Esophagus squamous epithelium (tissue), 5 donors: ENCODE measurements at regions not wholly inside any gene's neighbourhood (a gene's known extent, or its start where the extent isn't known, plus 50 kb on each side); places are given as distances from the start of the nearest gene placed in this dataset.

Experiments used
- DNase-seq: peaks from one replicate; lab custom pipeline; 2025; lab: John Stamatoyannopoulos, UW
- H3K27ac ChIP-seq, 4 donors: fragments of 200-600 bp; sonication (generic); one replicate each; pipeline ENCODE4 v1.5.1; 2016 to 2019; ENCODE audit warnings: mild to moderate bottlenecking in 1 of 4
- H3K27me3 ChIP-seq, 4 donors: fragments of 200-600 bp; sonication (generic); 1 replicate in 3 of 4; 2 replicates in 1 of 4; pipeline versions ENCODE4 v1.5.1 to v1.6.0; 2017 to 2021; ENCODE audit warnings: antibody characterized with exemption in 1 of 4
- H3K36me3 ChIP-seq, 3 donors: fragments of 200-600 bp; sonication (generic); one replicate each; pipeline ENCODE4 v1.5.1; 2016 to 2019
- H3K4me1 ChIP-seq, 3 donors: fragments of 200-600 bp; sonication (generic); one replicate each; pipeline ENCODE4 v1.5.1; 2017 to 2019
- H3K4me3 ChIP-seq, 4 donors: fragments of 200-600 bp; sonication (generic); 1 replicate in 3 of 4; 2 replicates in 1 of 4; pipeline ENCODE4 v1.5.1; 2016 to 2019; ENCODE audit warnings: mild to moderate bottlenecking in 2 of 4, moderate library complexity in 1 of 4
- H3K9me3 ChIP-seq, 3 donors: fragments of 200-600 bp; sonication (generic); one replicate each; pipeline ENCODE4 v1.5.1; 2016 to 2019
- CTCF ChIP-seq, 6 experiments: fragments of 450-650 bp in 4 of 6; fragments of 200-600 bp in 2 of 6; sonication (generic) in 2 of 6; IDR thresholded peaks; one replicate each; pipeline ENCODE4 v1.5.1; 2016 to 2019; ENCODE audit warnings: antibody characterized with exemption in 6 of 6, mild to moderate bottlenecking in 4 of 6, moderate library complexity in 4 of 6
- POLR2A ChIP-seq, 4 donors: fragments of 450-650 bp; IDR thresholded peaks; one replicate each; pipeline ENCODE4 v1.6.1; 2017; ENCODE audit warnings: antibody characterized with exemption in 4 of 4, mild to moderate bottlenecking in 4 of 4, moderate library complexity in 3 of 4
- WGBS, 2 donors: methylation state at CpG; one replicate each; pipeline ENCODE4 v1.1.5; 2018; 5-methylcytosine and 5-hydroxymethylcytosine counted together
- intact Hi-C: fragments of 100-400 bp; cut with DNase I; formaldehyde crosslinking; loops from one replicate; pipeline ENCODE4 v1.15.0; 2022
- donor health status: DM: yes; HTN: yes; CAD: no.

GRCh38 chr1:203567596-203567995 lies 59.0 kb upstream of the ATP2B4 start:
- WGBS, 2 donors = 73 to 82% methylated on average over 2 to 3 of the region's 5 CpGs
- Histone ChIP-seq H3K4me1 (peaks cover 0 to 10% (median 0%) of the 10 kb centered on the region in 3 donors), H3K36me3 (no peaks in the 10 kb centered on the region), H3K27me3 (no peaks in the 10 kb centered on the region), H3K4me3 (no peak overlapping the region), H3K9me3 (no peaks in the 10 kb centered on the region), H3K27ac (no peak overlapping the region)
- TF ChIP-seq POLR2A (IDR thresholded peaks at IDR 0.05) (no peak), CTCF (IDR thresholded peaks at IDR 0.05) (no peak)
- intact Hi-C loops = no loop called here
- no peak for DNase-seq

- Histone ChIP-seq H3K36me3 (no peaks in the 10 kb centered on the region), H3K9me3 (no peaks in the 10 kb centered on the region), H3K27ac (no peak overlapping the region), H3K4me3 (no peak overlapping the region), H3K27me3 (no peaks in the 10 kb centered on the region), H3K4me1 (peaks cover 0 to 4% (median 0%) of the 10 kb centered on the region in 3 donors)
- DNase-seq = no peak
- TF ChIP-seq CTCF (IDR thresholded peaks at IDR 0.05) (no peak), POLR2A (IDR thresholded peaks at IDR 0.05) (no peak)
- intact Hi-C loops = no loop called here
- 65 to 70% methylated on average over 6 to 8 of the region's 12 CpGs for WGBS, 2 donors
Observed at GRCh38 chr1:203569490-203570318, 56.9 kb upstream of the ATP2B4 start.

- DNase-seq = no peak
- intact Hi-C loops = no loop called here
- H3K4me3 ChIP-seq = no peak overlapping the region
- H3K27ac ChIP-seq = no peak overlapping the region
- peaks cover 0 to 4% (median 0%) of the 10 kb centered on the region in 3 donors for H3K4me1 ChIP-seq
- no peaks in the 10 kb centered on the region for H3K36me3 ChIP-seq
- H3K27me3 ChIP-seq = no peaks in the 10 kb centered on the region
- WGBS, 2 donors = 73 to 76% methylated on average over 3 of the region's 3 CpGs
- TF ChIP-seq CTCF (IDR thresholded peaks at IDR 0.05) = no peak
- no peak for TF ChIP-seq POLR2A (IDR thresholded peaks at IDR 0.05)
- no peaks in the 10 kb centered on the region for H3K9me3 ChIP-seq
Observed at GRCh38 chr1:203570805-203571204, 55.8 kb upstream of the ATP2B4 start.

- Histone ChIP-seq H3K36me3 (no peaks in the 10 kb centered on the region), H3K27me3 (no peaks in the 10 kb centered on the region), H3K4me3 (no peak overlapping the region), H3K27ac (peak overlapping the region in 1 of 4 donors; percentile 3), H3K4me1 (peaks cover 0 to 4% (median 0%) of the 10 kb centered on the region in 3 donors), H3K9me3 (no peaks in the 10 kb centered on the region)
- no peak for TF ChIP-seq CTCF (IDR thresholded peaks at IDR 0.05)
- no peak for TF ChIP-seq POLR2A (IDR thresholded peaks at IDR 0.05)
- WGBS, 2 donors = 67 to 77% methylated on average over 7 to 8 of the region's 8 CpGs
- intact Hi-C loops = no loop called here
- no peak for DNase-seq
Observed at GRCh38 chr1:203571661-203572060, 55.0 kb upstream of the ATP2B4 start.

- H3K27ac ChIP-seq = peak overlapping the region in 1 of 4 donors; percentile 3
- DNase-seq = no peak
- no peak overlapping the region for H3K4me3 ChIP-seq
- H3K9me3 ChIP-seq = no peaks in the 10 kb centered on the region
- no peak for TF ChIP-seq CTCF (IDR thresholded peaks at IDR 0.05)
- TF ChIP-seq POLR2A (IDR thresholded peaks at IDR 0.05) = no peak
- intact Hi-C loops = no loop called here
- H3K27me3 ChIP-seq = no peaks in the 10 kb centered on the region
- WGBS, 2 donors = 40 to 58% methylated on average over 2 to 7 of the region's 10 CpGs
- H3K36me3 ChIP-seq = no peaks in the 10 kb centered on the region
- peaks cover 0 to 4% (median 0%) of the 10 kb centered on the region in 3 donors for H3K4me1 ChIP-seq
Observed at GRCh38 chr1:203572134-203572625, 54.5 kb upstream of the ATP2B4 start.
